ENCODE measurements at regions not wholly inside any gene's neighbourhood (a gene's known extent, or its start where the extent isn't known, plus 50 kb on each side); places are given as distances from the start of the nearest gene placed in this dataset.

GRCh38 chr5:145203193-145203592, 631.9 kb downstream of the PRELID2 start:
- Mint-ChIP-seq H3K4me1 (ENCODE audit: low read depth in 2 of 2) (no peaks in the 10 kb centered on the region), H3K27me3 (no peaks in the 10 kb centered on the region), H3K36me3 (no peaks in the 10 kb centered on the region), H3K9me3 (peaks cover 19% of the 10 kb centered on the region), H3K27ac (no peak overlapping the region), H3K4me3 (no peak overlapping the region)
- no peak for DNase-seq (ENCODE audit: low spot score)
- ATAC-seq = no peak

GRCh38 chr5:145198525-145199260, 636.4 kb downstream of the PRELID2 start:
- Mint-ChIP-seq H3K27ac (no peak overlapping the region), H3K9me3 (peaks cover 14% of the 10 kb centered on the region), H3K4me1 (ENCODE audit: low read depth in 2 of 2) (no peaks in the 10 kb centered on the region), H3K27me3 (no peaks in the 10 kb centered on the region), H3K4me3 (no peak overlapping the region), H3K36me3 (no peaks in the 10 kb centered on the region)
- no peak for DNase-seq (ENCODE audit: low spot score)
- no peak for ATAC-seq

DNA sequence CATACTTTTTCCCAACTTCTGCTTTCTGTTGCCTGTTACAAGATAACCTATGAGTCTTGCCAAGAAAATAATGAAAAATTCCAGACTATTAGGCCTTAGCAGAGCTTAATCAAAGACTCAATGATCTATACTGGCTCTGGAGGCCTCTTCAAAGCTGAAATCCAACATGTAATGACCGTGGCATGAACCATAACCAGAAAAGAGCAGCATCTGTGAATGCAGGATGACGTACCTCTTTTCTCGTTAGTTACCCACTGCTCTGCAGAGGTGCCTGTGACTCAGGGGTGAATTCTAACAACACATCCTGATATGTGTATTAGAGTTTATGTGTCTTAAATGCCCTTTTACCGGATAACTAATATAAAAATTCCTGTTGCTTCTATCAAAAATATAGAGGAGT, 645.4 kb downstream of the PRELID2 start:
- H3K27me3 Mint-ChIP-seq = no peaks in the 10 kb centered on the region
- no peaks in the 10 kb centered on the region for H3K4me1 Mint-ChIP-seq (ENCODE audit: low read depth in 2 of 2)
- no peak for ATAC-seq
- H3K27ac Mint-ChIP-seq = no peak overlapping the region
- H3K36me3 Mint-ChIP-seq = no peaks in the 10 kb centered on the region
- H3K4me3 Mint-ChIP-seq = no peak overlapping the region
- DNase-seq (ENCODE audit: low spot score) = no peak
- peaks cover 18% of the 10 kb centered on the region for H3K9me3 Mint-ChIP-seq

- DNase-seq (ENCODE audit: low spot score) (no peak), ATAC-seq (no peak)
- Mint-ChIP-seq H3K9me3 (peaks cover 13% of the 10 kb centered on the region), H3K27ac (no peak overlapping the region), H3K27me3 (no peaks in the 10 kb centered on the region), H3K36me3 (no peaks in the 10 kb centered on the region), H3K4me1 (ENCODE audit: low read depth in 2 of 2) (no peaks in the 10 kb centered on the region), H3K4me3 (no peak overlapping the region)
Measured at GRCh38 chr5:145180371-145180770, 654.8 kb downstream of the PRELID2 start.

- peaks cover 20% of the 10 kb centered on the region for H3K9me3 Mint-ChIP-seq
- no peaks in the 10 kb centered on the region for H3K27me3 Mint-ChIP-seq
- H3K36me3 Mint-ChIP-seq = no peaks in the 10 kb centered on the region
- H3K27ac Mint-ChIP-seq = no peak overlapping the region
- DNase-seq (ENCODE audit: low spot score) (no peak), ATAC-seq (no peak)
- no peak overlapping the region for H3K4me3 Mint-ChIP-seq
- H3K4me1 Mint-ChIP-seq (ENCODE audit: low read depth in 2 of 2) = no peaks in the 10 kb centered on the region
Measured at GRCh38 chr5:145178641-145179523, 656.3 kb downstream of the PRELID2 start.

GRCh38 chr5:145176041-145176440, 659.1 kb downstream of the PRELID2 start:
- no peak overlapping the region for H3K4me3 Mint-ChIP-seq
- no peaks in the 10 kb centered on the region for H3K36me3 Mint-ChIP-seq
- no peaks in the 10 kb centered on the region for H3K27me3 Mint-ChIP-seq
- H3K4me1 Mint-ChIP-seq (ENCODE audit: low read depth in 2 of 2) = no peaks in the 10 kb centered on the region
- H3K27ac Mint-ChIP-seq = no peak overlapping the region
- H3K9me3 Mint-ChIP-seq = peaks cover 20% of the 10 kb centered on the region
- DNase-seq (ENCODE audit: low spot score) (no peak), ATAC-seq (no peak)

DNA sequence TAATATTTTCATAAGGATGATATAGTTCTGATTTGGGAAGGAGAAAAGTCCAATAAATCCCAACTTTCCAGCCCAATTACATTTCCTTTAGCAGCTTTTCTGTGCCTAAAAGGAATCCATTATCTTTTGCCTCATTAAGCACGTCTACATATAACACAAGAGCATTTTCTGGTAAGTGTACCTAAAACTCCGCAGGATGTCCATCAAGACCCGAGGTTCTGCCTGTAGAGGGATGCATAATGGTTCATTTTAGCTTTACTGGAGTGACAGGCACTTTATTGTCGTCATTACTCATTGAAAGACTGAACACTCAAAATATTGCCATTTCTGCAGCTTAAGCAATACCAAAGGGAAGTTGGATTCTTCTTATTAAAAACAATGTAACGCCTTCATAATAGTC, 669.0 kb downstream of the PRELID2 start:
- ATAC-seq (no peak), DNase-seq (ENCODE audit: low spot score) (no peak)
- Mint-ChIP-seq H3K27ac (no peak overlapping the region), H3K9me3 (peaks cover 15% of the 10 kb centered on the region), H3K4me3 (no peak overlapping the region), H3K36me3 (no peaks in the 10 kb centered on the region), H3K27me3 (no peaks in the 10 kb centered on the region), H3K4me1 (ENCODE audit: low read depth in 2 of 2) (no peaks in the 10 kb centered on the region)

DNA sequence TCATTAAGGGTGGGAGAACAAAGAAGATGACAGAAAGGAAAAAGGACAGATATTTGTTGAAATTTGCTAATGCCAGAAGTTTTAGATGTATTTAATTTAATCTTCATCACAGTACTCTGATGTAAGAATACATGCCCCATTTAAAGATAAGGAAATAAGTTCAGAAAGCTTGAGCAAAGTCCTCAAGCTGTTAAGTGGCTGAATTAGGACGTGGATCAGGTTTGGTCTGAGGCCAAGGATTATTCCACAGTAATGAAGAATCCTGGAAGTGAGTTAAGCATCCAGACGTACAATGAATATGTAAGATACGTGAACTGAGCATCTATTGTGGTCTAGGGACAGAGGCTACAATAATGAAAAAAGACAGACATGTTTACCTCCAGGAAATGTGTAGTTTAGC, 671.3 kb downstream of the PRELID2 start:
- Mint-ChIP-seq H3K27ac (no peak overlapping the region), H3K27me3 (no peaks in the 10 kb centered on the region), H3K9me3 (peaks cover 15% of the 10 kb centered on the region), H3K4me3 (no peak overlapping the region), H3K4me1 (ENCODE audit: low read depth in 2 of 2) (no peaks in the 10 kb centered on the region), H3K36me3 (no peaks in the 10 kb centered on the region)
- DNase-seq (ENCODE audit: low spot score) (no peak), ATAC-seq (no peak)

- ATAC-seq = no peak
- Mint-ChIP-seq H3K4me3 (no peak overlapping the region), H3K4me1 (ENCODE audit: low read depth in 2 of 2) (no peaks in the 10 kb centered on the region), H3K36me3 (no peaks in the 10 kb centered on the region), H3K9me3 (peaks cover 15% of the 10 kb centered on the region), H3K27me3 (no peaks in the 10 kb centered on the region), H3K27ac (no peak overlapping the region)
- DNase-seq (ENCODE audit: low spot score) = no peak
Measured at GRCh38 chr5:145162626-145163025, 672.5 kb downstream of the PRELID2 start.

DNA sequence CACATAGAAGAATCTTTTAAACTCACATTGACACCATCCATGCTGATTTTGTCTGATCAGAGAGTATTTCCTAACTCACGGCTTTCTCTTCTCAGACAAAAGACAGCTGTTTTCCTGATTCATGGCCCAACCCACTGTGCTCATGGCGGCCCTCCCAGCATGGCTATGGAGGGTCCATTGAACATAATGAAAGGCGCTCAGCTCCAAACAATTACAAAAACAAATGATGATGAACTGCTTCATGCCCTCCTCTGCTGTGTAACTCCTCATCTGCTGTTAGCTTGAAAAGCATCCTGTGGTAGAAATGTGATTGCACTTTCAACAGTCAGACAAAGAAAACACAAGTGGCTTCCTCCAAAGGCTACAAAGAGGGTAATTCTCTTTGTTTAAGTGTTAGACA, 673.8 kb downstream of the PRELID2 start:
- Mint-ChIP-seq H3K27me3 (no peaks in the 10 kb centered on the region), H3K4me1 (ENCODE audit: low read depth in 2 of 2) (no peaks in the 10 kb centered on the region), H3K27ac (no peak overlapping the region), H3K9me3 (peaks cover 11% of the 10 kb centered on the region), H3K4me3 (no peak overlapping the region), H3K36me3 (no peaks in the 10 kb centered on the region)
- DNase-seq (ENCODE audit: low spot score) (no peak), ATAC-seq (no peak)

- Mint-ChIP-seq H3K27me3 (no peaks in the 10 kb centered on the region), H3K9me3 (peaks cover 11% of the 10 kb centered on the region), H3K27ac (no peak overlapping the region), H3K4me1 (ENCODE audit: low read depth in 2 of 2) (no peaks in the 10 kb centered on the region), H3K4me3 (no peak overlapping the region), H3K36me3 (no peaks in the 10 kb centered on the region)
- no peak for ATAC-seq
- no peak for DNase-seq (ENCODE audit: low spot score)
Measured at GRCh38 chr5:145160679-145161078, 674.5 kb downstream of the PRELID2 start.

DNA sequence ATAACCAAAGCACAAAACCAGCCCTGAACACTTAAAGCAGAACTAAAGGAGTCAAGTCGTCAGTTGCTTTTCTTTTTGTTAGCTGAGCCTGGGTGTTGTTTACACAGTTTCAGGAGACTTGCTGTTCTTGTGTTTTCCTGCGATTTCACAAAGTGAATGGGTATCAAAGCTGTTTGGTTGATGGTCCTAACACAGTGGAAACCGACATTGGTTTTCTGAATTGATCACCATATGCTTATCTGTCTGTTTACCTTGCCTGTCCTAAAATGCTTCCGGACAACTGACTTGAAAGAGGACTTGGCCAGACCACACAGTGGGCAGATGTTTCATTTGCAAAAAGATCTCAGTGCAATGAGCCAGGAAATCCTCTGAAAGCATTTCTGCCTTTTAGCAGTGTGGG, 676.4 kb downstream of the PRELID2 start:
- H3K27me3 Mint-ChIP-seq = no peaks in the 10 kb centered on the region
- peaks cover 11% of the 10 kb centered on the region for H3K9me3 Mint-ChIP-seq
- ATAC-seq (no peak), DNase-seq (ENCODE audit: low spot score) (no peak)
- no peaks in the 10 kb centered on the region for H3K4me1 Mint-ChIP-seq (ENCODE audit: low read depth in 2 of 2)
- no peak overlapping the region for H3K4me3 Mint-ChIP-seq
- H3K27ac Mint-ChIP-seq = no peak overlapping the region
- H3K36me3 Mint-ChIP-seq = no peaks in the 10 kb centered on the region

DNA sequence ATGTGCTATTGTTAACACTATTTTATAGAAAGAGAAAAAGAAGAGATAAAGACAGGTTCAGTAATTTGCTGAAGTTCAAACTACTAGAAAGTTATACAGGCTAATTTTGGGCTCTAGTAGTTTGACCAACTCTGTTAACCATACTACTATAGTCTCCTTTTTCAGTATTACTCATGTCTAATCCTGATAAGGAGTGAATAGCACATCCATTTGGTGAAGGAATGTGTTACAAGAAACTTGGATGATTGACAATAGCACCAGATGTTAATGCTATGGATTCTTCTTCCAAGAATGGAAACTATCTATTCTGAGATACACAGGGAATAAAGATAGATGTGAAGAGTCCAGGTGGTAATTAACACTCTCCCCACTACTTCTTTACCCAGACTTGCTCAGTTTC, 677.3 kb downstream of the PRELID2 start:
- Mint-ChIP-seq H3K36me3 (no peaks in the 10 kb centered on the region), H3K4me3 (no peak overlapping the region), H3K27me3 (no peaks in the 10 kb centered on the region), H3K9me3 (peaks cover 8% of the 10 kb centered on the region), H3K27ac (no peak overlapping the region), H3K4me1 (ENCODE audit: low read depth in 2 of 2) (no peaks in the 10 kb centered on the region)
- no peak for ATAC-seq
- no peak for DNase-seq (ENCODE audit: low spot score)

DNA sequence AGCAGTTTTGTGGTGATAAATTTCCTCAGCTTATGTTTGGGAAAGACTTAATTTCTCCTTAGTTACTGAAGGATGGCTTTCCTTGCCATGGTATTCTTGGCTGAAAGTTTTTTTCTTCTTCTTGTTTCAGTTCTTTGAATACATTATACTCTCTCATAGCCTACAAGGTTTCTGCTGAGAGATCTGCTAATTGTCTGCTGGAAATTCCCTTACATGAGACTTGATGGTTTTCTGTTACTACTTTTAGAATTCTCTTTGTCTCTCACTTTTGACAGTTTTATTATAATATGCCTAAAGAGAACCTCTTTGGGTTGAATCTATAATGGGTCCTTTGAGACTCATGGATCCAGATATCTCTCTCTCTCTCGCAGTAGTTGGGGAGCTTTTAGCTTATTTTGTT, 693.6 kb downstream of the PRELID2 start:
- H3K27ac Mint-ChIP-seq = no peak overlapping the region
- no peaks in the 10 kb centered on the region for H3K27me3 Mint-ChIP-seq
- no peaks in the 10 kb centered on the region for H3K36me3 Mint-ChIP-seq
- ATAC-seq (no peak), DNase-seq (ENCODE audit: low spot score) (no peak)
- no peak overlapping the region for H3K4me3 Mint-ChIP-seq
- H3K4me1 Mint-ChIP-seq (ENCODE audit: low read depth in 2 of 2) = no peaks in the 10 kb centered on the region
- H3K9me3 Mint-ChIP-seq = peaks cover 15% of the 10 kb centered on the region
